WTC11 (cell line): ENCODE measurements at regions not wholly inside any gene's neighbourhood (a gene's known extent, or its start where the extent isn't known, plus 50 kb on each side); places are given as distances from the start of the nearest gene placed in this dataset.

Experiments
- ATAC-seq: fragments of 200-7000 bp; cut with Tn5 transposase; 2 replicates; pipeline ENCODE4 v1.10.0; 2021; ENCODE audit warnings: mild to moderate bottlenecking, moderate library complexity
- CTCF ChIA-PET: fragments of 300-600 bp; sonication (Branson Sonifier 250); formaldehyde crosslinking; loops from one replicate; lab custom pipeline; 2021; ENCODE audit warnings: antibody characterized with exemption; lab: Charles Lee
- POLR2A ChIA-PET: fragments of 350-600 bp; sonication (Branson Sonifier 250); formaldehyde crosslinking; loops from one replicate; lab custom pipeline; 2021; ENCODE audit warnings: antibody characterized with exemption; lab: Charles Lee
- DNase-seq: peaks from one replicate; pipeline ENCODE4 v3.0.0; 2021; ENCODE audit warnings: low spot score
- H3K27ac Mint-ChIP-seq: 2 replicates; pipeline ENCODE4 v1.8.0; 2021; ENCODE audit warnings: mixed read lengths
- H3K27me3 Mint-ChIP-seq: 2 replicates; pipeline ENCODE4 v1.8.0; 2021; ENCODE audit warnings: low read depth, mild to moderate bottlenecking, moderate library complexity, mixed read lengths
- H3K36me3 Mint-ChIP-seq: 2 replicates; pipeline ENCODE4 v1.8.0; 2021; ENCODE audit warnings: mixed read lengths
- H3K4me1 Mint-ChIP-seq: 2 replicates; pipeline ENCODE4 v1.8.0; 2022; ENCODE audit warnings: mixed read lengths
- H3K4me3 Mint-ChIP-seq: 2 replicates; pipeline ENCODE4 v1.8.0; 2021; ENCODE audit warnings: mild to moderate bottlenecking, moderate library complexity, mixed read lengths
- H3K9me3 Mint-ChIP-seq: 2 replicates; pipeline ENCODE4 v1.8.0; 2021; ENCODE audit warnings: mixed read lengths
- ELF4 ChIP-seq: sonication (generic); formaldehyde crosslinking; IDR thresholded peaks from 2 replicates; pipeline ENCODE4 v1.8.1; 2022; ENCODE audit warnings: low read depth, mild to moderate bottlenecking, moderate library complexity, missing genetic modification reagents
- ETV6 ChIP-seq: sonication (generic); formaldehyde crosslinking; IDR thresholded peaks from 2 replicates; pipeline ENCODE4 v1.8.1; 2022; ENCODE audit warnings: mild to moderate bottlenecking, missing genetic modification reagents
- FOXJ3 ChIP-seq: sonication (generic); formaldehyde crosslinking; IDR thresholded peaks from 2 replicates; pipeline ENCODE4 v1.9.0; 2021; ENCODE audit warnings: missing genetic modification reagents, mild to moderate bottlenecking, borderline replicate concordance
- FOXK1 ChIP-seq: sonication (generic); formaldehyde crosslinking; IDR thresholded peaks from 2 replicates; pipeline ENCODE4 v1.8.0; 2022; ENCODE audit warnings: mild to moderate bottlenecking, moderate library complexity, missing genetic modification reagents
- GRHL2 ChIP-seq: fragments of 250-450 bp; sonication (Bioruptor Pico); IDR thresholded peaks from 2 replicates; pipeline ENCODE4 v1.8.0; 2022; ENCODE audit warnings: mild to moderate bottlenecking, moderate library complexity; ENCODE audit not compliant: insufficient replicate concordance, severe bottlenecking
- HMGA2 ChIP-seq: fragments of 250-450 bp; sonication (Bioruptor Pico); IDR thresholded peaks from 2 replicates; pipeline ENCODE4 v1.4.0; 2021; ENCODE audit warnings: mild to moderate bottlenecking, moderate library complexity
- JUN ChIP-seq: sonication (generic); formaldehyde crosslinking; IDR thresholded peaks from 2 replicates; pipeline ENCODE4 v1.8.0; 2023; ENCODE audit warnings: mild to moderate bottlenecking, missing genetic modification reagents
- KAT7 ChIP-seq: sonication (generic); formaldehyde crosslinking; IDR thresholded peaks from 2 replicates; pipeline ENCODE4 v1.8.1; 2023; ENCODE audit warnings: missing genetic modification reagents, mild to moderate bottlenecking, borderline replicate concordance
- NFE2L1 ChIP-seq: sonication (generic); formaldehyde crosslinking; IDR thresholded peaks from 2 replicates; pipeline ENCODE4 v1.8.1; 2023; ENCODE audit warnings: missing genetic modification reagents
- NFYB ChIP-seq: sonication (generic); formaldehyde crosslinking; conservative IDR thresholded peaks from 2 replicates; pipeline ENCODE4 v1.8.0; 2022; ENCODE audit warnings: low read depth, missing genetic modification reagents
- RELA ChIP-seq: sonication (generic); formaldehyde crosslinking; IDR thresholded peaks from 2 replicates; pipeline ENCODE4 v1.8.1; 2022; ENCODE audit warnings: missing genetic modification reagents, mild to moderate bottlenecking, borderline replicate concordance
- SOX15 ChIP-seq: fragments of 250-450 bp; sonication (Bioruptor Pico); IDR thresholded peaks from 2 replicates; pipeline ENCODE4 v1.9.0; 2021; ENCODE audit warnings: mild to moderate bottlenecking
- TEAD4 ChIP-seq: sonication (generic); formaldehyde crosslinking; IDR thresholded peaks from 2 replicates; pipeline ENCODE4 v1.8.0; 2022; ENCODE audit warnings: mild to moderate bottlenecking, missing genetic modification reagents
- TF ChIP-seq, protein P1 (sequence below): sonication (generic); formaldehyde crosslinking; IDR thresholded peaks from 2 replicates; pipeline ENCODE4 v1.8.1; 2022; ENCODE audit warnings: low read depth, mild to moderate bottlenecking, moderate library complexity, missing genetic modification reagents, borderline replicate concordance
- TF ChIP-seq, protein P2 (sequence below): sonication (generic); formaldehyde crosslinking; IDR thresholded peaks from 2 replicates; pipeline ENCODE4 v1.8.1; 2023; ENCODE audit warnings: mild to moderate bottlenecking, missing genetic modification reagents, moderate library complexity
- TF ChIP-seq, protein P3 (sequence below): sonication (generic); formaldehyde crosslinking; IDR thresholded peaks from 2 replicates; pipeline ENCODE4 v1.8.0; 2022; ENCODE audit warnings: mild to moderate bottlenecking, missing genetic modification reagents
- TF ChIP-seq, protein P4 (sequence below): sonication (generic); formaldehyde crosslinking; IDR thresholded peaks from 2 replicates; pipeline ENCODE4 v1.8.1; 2023; ENCODE audit warnings: mild to moderate bottlenecking, missing genetic modification reagents
- TF ChIP-seq, protein P5 (sequence below): sonication (generic); formaldehyde crosslinking; IDR thresholded peaks from 2 replicates; pipeline ENCODE4 v1.8.1; 2023; ENCODE audit warnings: mild to moderate bottlenecking, missing genetic modification reagents, moderate library complexity
- TF ChIP-seq, protein P6 (sequence below): fragments of 250-450 bp; sonication (Bioruptor Pico); IDR thresholded peaks from 2 replicates; pipeline ENCODE4 v1.9.0; 2021; ENCODE audit warnings: mild to moderate bottlenecking
- TF ChIP-seq, protein P7 (sequence below): sonication (generic); formaldehyde crosslinking; conservative IDR thresholded peaks from 2 replicates; pipeline ENCODE4 v1.8.1; 2023; ENCODE audit warnings: mild to moderate bottlenecking, low read depth, missing genetic modification reagents, moderate library complexity
- TF ChIP-seq, protein P8 (sequence below): sonication (generic); formaldehyde crosslinking; IDR thresholded peaks from 2 replicates; pipeline ENCODE4 v1.8.0; 2023; ENCODE audit warnings: mild to moderate bottlenecking, missing genetic modification reagents

DNA sequence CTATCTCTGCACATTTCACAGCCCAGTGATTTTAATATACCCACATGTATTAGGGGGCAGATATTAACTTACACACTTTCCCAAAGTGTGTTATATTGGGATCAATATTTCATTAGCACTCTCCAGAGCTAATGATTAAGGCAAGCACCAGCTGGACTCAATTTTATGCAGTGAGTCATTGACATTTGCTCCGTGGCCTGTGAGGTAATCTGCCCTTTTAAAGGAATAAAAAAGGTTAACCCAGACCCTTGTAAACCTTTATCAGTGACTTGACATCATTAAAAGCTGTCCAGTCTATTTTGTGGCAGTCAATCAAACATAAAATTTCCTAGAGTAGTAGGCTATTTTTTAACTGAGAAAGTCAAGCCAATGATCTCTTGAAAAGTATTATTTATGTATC is 1870.4 kb upstream of the CELF4 start (continued):
- TF ChIP-seq, protein P1, sequence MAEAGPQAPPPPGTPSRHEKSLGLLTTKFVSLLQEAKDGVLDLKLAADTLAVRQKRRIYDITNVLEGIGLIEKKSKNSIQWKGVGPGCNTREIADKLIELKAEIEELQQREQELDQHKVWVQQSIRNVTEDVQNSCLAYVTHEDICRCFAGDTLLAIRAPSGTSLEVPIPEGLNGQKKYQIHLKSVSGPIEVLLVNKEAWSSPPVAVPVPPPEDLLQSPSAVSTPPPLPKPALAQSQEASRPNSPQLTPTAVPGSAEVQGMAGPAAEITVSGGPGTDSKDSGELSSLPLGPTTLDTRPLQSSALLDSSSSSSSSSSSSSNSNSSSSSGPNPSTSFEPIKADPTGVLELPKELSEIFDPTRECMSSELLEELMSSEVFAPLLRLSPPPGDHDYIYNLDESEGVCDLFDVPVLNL (CRISPR knock-in tag), result no peak
- TF ChIP-seq RELA, result no peak

DNA sequence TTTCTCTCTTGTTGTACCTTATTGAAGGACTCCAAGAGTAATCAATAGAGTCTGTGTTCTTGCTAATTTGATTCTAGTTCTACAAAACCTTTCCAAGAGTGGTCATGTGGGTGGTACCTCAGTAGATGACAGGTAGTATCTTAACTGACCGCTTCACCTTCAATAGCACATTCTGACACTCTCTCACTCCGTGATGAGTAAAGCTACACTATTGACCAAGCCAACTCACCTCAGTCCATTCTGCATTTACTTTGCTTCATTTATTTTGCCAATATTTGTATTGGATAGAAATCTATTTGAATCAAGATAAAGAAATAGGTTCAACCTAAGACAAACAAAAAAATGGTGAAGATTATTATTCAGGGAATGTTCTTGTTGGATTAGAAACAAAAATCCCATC is 1869.6 kb upstream of the CELF4 start:
- ATAC-seq, result no peak
- DNase-seq, result no peak
- CTCF ChIA-PET, result interaction anchor here (0.6 kb wide), 1 partner anchor 434 kb away, joined by 3 read pairs; no protein-coding TSS in a partner anchor
- Mint-ChIP-seq H3K36me3 (peaks cover 4% of the 10 kb centered on the region; the same call in 1 of the 2 replicates), H3K27ac (no peak overlapping the region), H3K4me1 (no peaks in the 10 kb centered on the region)
- POLR2A ChIA-PET, result no interaction called here
- TF ChIP-seq ETV6 (CRISPR knock-in tag) (no peak), SOX15 (CRISPR knock-in tag) (no peak), GRHL2 (CRISPR knock-in tag) (no peak), JUN (CRISPR knock-in tag) (no peak), FOXK1 (CRISPR knock-in tag) (no peak), TEAD4 (CRISPR knock-in tag) (no peak), NFE2L1 (CRISPR knock-in tag) (no peak), HMGA2 (CRISPR knock-in tag) (no peak), KAT7 (CRISPR knock-in tag) (no peak), FOXJ3 (CRISPR knock-in tag) (no peak), ELF4 (CRISPR knock-in tag) (no peak), NFYB (CRISPR knock-in tag) (no peak)
- TF ChIP-seq, protein P2, sequence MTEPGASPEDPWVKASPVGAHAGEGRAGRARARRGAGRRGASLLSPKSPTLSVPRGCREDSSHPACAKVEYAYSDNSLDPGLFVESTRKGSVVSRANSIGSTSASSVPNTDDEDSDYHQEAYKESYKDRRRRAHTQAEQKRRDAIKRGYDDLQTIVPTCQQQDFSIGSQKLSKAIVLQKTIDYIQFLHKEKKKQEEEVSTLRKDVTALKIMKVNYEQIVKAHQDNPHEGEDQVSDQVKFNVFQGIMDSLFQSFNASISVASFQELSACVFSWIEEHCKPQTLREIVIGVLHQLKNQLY (CRISPR knock-in tag), result no peak
- TF ChIP-seq, protein P3, sequence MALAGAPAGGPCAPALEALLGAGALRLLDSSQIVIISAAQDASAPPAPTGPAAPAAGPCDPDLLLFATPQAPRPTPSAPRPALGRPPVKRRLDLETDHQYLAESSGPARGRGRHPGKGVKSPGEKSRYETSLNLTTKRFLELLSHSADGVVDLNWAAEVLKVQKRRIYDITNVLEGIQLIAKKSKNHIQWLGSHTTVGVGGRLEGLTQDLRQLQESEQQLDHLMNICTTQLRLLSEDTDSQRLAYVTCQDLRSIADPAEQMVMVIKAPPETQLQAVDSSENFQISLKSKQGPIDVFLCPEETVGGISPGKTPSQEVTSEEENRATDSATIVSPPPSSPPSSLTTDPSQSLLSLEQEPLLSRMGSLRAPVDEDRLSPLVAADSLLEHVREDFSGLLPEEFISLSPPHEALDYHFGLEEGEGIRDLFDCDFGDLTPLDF (CRISPR knock-in tag), result no peak
- TF ChIP-seq, protein P4, sequence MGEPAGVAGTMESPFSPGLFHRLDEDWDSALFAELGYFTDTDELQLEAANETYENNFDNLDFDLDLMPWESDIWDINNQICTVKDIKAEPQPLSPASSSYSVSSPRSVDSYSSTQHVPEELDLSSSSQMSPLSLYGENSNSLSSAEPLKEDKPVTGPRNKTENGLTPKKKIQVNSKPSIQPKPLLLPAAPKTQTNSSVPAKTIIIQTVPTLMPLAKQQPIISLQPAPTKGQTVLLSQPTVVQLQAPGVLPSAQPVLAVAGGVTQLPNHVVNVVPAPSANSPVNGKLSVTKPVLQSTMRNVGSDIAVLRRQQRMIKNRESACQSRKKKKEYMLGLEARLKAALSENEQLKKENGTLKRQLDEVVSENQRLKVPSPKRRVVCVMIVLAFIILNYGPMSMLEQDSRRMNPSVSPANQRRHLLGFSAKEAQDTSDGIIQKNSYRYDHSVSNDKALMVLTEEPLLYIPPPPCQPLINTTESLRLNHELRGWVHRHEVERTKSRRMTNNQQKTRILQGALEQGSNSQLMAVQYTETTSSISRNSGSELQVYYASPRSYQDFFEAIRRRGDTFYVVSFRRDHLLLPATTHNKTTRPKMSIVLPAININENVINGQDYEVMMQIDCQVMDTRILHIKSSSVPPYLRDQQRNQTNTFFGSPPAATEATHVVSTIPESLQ (CRISPR knock-in tag), result no peak
- TF ChIP-seq, protein P5, sequence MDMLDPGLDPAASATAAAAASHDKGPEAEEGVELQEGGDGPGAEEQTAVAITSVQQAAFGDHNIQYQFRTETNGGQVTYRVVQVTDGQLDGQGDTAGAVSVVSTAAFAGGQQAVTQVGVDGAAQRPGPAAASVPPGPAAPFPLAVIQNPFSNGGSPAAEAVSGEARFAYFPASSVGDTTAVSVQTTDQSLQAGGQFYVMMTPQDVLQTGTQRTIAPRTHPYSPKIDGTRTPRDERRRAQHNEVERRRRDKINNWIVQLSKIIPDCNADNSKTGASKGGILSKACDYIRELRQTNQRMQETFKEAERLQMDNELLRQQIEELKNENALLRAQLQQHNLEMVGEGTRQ (CRISPR knock-in tag), result no peak
- TF ChIP-seq, protein P6, sequence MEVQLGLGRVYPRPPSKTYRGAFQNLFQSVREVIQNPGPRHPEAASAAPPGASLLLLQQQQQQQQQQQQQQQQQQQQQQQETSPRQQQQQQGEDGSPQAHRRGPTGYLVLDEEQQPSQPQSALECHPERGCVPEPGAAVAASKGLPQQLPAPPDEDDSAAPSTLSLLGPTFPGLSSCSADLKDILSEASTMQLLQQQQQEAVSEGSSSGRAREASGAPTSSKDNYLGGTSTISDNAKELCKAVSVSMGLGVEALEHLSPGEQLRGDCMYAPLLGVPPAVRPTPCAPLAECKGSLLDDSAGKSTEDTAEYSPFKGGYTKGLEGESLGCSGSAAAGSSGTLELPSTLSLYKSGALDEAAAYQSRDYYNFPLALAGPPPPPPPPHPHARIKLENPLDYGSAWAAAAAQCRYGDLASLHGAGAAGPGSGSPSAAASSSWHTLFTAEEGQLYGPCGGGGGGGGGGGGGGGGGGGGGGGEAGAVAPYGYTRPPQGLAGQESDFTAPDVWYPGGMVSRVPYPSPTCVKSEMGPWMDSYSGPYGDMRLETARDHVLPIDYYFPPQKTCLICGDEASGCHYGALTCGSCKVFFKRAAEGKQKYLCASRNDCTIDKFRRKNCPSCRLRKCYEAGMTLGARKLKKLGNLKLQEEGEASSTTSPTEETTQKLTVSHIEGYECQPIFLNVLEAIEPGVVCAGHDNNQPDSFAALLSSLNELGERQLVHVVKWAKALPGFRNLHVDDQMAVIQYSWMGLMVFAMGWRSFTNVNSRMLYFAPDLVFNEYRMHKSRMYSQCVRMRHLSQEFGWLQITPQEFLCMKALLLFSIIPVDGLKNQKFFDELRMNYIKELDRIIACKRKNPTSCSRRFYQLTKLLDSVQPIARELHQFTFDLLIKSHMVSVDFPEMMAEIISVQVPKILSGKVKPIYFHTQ (CRISPR knock-in tag), result no peak
- TF ChIP-seq, protein P7, sequence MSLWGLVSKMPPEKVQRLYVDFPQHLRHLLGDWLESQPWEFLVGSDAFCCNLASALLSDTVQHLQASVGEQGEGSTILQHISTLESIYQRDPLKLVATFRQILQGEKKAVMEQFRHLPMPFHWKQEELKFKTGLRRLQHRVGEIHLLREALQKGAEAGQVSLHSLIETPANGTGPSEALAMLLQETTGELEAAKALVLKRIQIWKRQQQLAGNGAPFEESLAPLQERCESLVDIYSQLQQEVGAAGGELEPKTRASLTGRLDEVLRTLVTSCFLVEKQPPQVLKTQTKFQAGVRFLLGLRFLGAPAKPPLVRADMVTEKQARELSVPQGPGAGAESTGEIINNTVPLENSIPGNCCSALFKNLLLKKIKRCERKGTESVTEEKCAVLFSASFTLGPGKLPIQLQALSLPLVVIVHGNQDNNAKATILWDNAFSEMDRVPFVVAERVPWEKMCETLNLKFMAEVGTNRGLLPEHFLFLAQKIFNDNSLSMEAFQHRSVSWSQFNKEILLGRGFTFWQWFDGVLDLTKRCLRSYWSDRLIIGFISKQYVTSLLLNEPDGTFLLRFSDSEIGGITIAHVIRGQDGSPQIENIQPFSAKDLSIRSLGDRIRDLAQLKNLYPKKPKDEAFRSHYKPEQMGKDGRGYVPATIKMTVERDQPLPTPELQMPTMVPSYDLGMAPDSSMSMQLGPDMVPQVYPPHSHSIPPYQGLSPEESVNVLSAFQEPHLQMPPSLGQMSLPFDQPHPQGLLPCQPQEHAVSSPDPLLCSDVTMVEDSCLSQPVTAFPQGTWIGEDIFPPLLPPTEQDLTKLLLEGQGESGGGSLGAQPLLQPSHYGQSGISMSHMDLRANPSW, result no peak
- TF ChIP-seq, protein P8, sequence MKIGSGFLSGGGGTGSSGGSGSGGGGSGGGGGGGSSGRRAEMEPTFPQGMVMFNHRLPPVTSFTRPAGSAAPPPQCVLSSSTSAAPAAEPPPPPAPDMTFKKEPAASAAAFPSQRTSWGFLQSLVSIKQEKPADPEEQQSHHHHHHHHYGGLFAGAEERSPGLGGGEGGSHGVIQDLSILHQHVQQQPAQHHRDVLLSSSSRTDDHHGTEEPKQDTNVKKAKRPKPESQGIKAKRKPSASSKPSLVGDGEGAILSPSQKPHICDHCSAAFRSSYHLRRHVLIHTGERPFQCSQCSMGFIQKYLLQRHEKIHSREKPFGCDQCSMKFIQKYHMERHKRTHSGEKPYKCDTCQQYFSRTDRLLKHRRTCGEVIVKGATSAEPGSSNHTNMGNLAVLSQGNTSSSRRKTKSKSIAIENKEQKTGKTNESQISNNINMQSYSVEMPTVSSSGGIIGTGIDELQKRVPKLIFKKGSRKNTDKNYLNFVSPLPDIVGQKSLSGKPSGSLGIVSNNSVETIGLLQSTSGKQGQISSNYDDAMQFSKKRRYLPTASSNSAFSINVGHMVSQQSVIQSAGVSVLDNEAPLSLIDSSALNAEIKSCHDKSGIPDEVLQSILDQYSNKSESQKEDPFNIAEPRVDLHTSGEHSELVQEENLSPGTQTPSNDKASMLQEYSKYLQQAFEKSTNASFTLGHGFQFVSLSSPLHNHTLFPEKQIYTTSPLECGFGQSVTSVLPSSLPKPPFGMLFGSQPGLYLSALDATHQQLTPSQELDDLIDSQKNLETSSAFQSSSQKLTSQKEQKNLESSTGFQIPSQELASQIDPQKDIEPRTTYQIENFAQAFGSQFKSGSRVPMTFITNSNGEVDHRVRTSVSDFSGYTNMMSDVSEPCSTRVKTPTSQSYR (CRISPR knock-in tag), result no peak
- TF ChIP-seq, all 79 proteins: peak for 0
- no peaks in the 10 kb centered on the region for H3K27me3 Mint-ChIP-seq
- no peak overlapping the region for H3K4me3 Mint-ChIP-seq
- peaks cover 15% of the 10 kb centered on the region for H3K9me3 Mint-ChIP-seq
